NCI-H345 treated with DMSO at 0.1 percent for 48 hours (cell line): ENCODE measurements at regions not wholly inside any gene's neighbourhood (a gene's known extent, or its start where the extent isn't known, plus 50 kb on each side); places are given as distances from the start of the nearest gene placed in this dataset.

Source experiments
- DNase-seq: peaks from one replicate; lab custom pipeline; 2025; ENCODE audit not compliant: unreplicated experiment; lab: John Stamatoyannopoulos, UW

DNA sequence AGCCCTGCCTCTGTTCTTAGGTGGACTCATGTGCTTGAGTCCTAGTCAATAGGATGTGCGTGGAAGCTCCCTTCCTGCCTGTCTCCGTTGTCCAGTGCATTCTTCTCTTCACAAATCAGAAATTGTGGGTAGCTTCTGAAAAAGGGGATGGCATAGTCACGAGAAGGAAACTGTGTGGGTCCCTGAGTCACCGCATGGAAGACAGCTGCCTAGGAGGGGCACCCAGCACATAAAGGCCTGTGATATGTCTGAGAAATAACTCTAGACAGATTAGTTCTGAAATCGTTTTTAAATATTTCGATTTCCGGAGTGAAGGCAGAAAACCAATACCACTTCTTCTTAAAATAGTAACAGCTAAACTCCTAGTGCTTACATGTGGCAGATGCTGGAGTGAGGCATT, 974.4 kb downstream of the BCL11B start:
- DNase-seq: no peak

DNA sequence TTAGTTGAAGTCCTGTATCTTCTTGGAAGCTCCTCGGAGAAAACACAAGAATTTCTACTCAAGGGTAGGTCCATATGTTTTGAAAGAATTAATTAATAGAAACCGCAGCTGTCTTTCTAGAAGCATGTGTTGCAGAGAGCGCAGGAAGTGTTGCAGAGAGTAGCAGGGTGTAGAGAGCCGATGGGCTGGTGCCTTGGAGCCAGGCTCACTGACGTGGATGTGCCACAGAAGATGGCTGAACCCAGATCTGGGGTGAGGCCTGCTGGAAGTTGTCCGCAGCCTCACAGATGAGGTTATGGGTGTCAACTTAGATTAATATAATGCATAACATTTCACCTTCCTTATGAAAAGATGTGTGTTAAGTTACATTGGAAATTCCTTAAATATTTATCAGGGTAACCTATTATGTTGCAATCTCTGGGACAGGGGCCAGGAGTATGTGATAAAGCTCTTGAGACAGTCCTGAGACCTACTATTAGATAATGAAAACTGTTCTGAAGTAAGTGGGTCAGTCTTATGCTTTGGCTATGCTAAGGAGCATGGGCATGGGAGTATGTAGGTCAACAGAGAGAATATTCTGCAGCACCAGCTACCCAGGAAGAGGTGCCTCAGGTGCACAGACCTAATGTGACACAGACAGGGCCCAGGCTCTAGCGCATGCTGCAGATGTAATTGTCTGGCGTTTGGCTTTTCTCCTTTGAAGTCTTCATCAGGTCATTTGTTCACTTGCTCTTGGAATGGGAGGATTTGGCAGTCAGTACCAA, 973.3 kb downstream of the BCL11B start:
- no peak for DNase-seq

DNA sequence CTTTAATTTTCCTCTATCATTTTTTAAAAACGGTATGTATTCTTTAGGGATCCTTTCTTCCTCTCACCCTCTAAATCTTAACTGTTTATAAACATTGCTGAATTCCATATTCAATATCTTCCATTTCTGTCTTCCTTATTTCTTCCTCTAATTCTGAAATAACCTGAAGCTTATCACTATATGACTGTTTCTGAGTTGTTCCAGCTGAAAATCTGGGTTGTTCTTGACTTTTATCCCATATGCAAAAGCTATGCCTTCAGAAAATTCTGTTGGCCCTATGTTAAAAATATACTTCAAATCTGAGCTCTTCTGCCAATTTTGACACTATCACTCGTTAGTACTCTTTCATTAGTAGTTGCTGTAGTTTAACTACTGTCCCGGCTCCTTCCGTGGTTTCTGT, 970.3 kb downstream of the BCL11B start:
- DNase-seq: no peak

DNA sequence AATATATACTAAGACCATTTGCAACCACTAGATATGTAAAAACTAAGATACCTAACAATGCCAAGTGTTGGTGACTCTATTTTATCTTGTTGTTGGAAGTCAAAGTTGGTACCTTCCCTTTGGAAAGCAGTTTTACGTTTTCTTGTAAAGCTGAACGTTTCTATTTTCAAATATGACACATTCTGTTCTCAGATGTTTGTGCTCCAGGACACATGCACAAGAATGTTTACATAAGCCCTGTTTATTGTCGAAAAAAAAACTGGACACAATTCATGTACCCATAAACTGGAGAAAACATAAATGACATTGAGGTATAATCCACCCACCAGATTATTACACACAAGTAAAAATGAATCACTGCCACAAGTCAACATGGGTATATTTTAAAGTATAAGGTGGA, 967.4 kb downstream of the BCL11B start:
- no peak for DNase-seq

DNA sequence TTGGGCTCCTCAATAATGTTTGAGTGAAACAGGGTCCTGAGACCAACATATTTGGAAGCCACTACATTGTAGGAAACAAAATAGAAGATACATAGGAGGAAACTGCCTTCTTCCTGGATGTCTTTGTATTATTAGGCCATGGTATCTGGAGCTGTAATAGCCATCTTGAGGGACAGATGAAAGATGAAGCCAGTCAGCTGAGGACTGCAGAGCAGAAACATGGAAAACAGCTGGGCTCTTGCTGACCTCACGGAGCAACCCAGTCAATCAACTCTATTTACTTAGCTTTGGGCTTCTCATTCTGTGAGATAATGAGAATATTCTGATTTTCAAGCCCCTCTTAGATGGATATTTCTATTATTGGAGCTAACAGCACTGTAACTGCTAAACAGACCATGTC, 962.4 kb downstream of the BCL11B start:
- DNase-seq: no peak

DNA sequence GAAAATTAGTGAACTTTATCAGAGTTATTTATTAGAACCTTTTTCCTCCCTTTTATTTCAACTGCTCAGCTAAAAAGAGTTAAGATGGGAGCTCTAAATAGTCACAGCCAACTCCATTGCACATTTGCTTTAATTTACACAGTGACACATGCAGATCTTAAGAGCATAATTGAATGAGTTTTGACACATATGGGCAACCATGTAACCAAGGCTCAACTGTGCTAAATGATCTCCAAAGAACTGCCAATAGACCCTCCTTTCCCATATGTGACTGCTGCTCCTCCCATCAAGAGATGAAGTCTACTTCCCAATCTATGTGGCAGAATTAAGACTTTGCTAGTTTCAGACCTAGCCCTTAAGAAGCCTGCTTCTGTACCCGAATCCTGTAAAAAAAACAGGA, 960.0 kb downstream of the BCL11B start:
- DNase-seq: no peak

DNA sequence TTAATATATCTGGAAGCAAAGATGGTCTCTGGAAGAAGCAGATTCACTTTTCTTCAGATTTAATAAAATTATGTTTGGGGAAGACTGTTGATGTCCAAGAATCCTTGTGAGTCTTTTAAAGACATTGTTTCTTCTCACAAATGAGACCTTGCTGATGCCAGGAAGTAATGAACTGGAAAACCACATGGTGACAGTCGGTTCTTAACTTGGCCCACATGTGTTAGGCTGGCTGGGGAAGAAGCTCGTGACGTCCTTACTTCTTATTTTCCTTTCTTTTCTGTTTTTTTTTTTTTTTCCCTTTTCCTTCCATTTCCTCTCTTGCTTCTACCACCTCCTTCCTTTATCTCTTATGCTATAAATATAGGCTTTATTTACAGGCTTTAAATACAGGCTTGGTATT, 950.2 kb downstream of the BCL11B start:
- DNase-seq: no peak

DNA sequence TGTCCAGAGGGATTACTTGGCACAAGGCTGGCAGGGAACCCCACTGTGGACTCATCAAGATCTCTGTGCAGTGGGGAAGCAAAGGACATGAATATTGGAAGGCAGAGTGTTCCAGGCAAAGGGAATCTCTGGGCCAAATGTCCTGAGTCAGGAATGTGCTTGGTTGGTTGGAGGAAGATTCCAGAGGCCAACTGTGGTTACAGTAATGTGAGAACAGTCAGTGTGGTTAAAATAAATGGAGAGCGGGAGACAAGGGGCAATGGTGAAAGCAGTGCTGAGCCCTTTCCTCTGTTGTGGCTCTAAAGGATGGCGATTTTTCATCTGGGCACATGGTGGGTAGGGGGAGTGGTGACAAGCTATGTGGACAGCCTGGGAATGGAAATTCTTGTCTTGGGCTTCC, 948.2 kb downstream of the BCL11B start:
- no peak for DNase-seq

DNA sequence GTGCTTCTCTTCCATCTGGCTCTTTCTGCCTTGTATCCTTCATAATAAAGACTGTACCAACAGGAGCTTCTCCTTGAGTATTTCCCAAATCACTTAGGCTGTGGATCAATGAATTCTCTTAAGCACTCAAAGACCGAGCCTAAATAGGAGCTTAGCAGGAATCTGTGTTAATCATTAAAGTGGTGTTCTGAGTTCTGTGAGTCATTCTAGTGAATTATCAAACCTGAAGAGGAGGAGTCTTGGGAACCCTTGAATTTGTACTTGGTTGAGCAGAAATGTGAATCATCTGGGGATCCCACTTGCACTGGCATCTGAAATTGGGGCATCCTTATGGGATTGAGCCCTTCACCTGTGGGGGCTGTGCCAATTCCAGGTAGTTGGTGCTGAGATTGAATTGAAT, 946.2 kb downstream of the BCL11B start:
- no peak for DNase-seq

DNA sequence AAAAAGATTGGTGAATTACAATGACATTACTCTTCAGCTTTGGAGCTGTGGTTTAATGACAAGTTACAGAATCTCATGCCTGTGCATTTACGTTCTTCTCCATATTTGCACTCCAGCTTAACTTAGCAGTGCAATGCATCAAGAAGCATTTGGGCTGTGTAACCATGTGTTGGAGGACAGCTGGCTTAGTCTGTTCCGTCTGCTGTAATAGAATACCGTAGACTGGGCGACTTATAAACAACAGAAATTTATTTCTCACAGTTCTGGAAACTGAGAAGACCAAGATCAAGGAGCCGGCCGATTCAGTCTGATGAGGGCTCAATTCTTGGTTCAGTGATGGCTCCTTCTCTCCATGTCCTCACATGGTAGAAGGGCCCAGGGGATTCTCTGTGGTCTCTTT, 943.5 kb downstream of the BCL11B start:
- DNase-seq: no peak

DNA sequence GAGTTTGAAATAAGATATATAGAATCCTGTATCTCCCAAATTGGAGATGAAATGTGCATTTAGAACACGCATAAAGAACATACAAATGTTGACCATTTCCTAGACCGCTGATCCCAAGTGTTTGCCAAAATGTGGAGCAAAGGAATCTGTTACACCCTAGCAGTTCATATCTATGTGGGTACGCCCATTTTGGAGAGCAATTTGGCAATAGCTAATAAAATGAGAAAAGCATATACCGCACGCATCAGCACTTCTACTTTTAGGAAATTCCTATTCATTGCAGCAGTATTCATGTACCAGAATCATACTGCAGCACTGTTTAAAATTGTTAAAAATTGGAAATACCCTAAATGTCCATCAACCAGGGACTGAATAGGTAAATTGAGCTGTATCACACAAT, 937.8 kb downstream of the BCL11B start:
- no peak for DNase-seq

DNA sequence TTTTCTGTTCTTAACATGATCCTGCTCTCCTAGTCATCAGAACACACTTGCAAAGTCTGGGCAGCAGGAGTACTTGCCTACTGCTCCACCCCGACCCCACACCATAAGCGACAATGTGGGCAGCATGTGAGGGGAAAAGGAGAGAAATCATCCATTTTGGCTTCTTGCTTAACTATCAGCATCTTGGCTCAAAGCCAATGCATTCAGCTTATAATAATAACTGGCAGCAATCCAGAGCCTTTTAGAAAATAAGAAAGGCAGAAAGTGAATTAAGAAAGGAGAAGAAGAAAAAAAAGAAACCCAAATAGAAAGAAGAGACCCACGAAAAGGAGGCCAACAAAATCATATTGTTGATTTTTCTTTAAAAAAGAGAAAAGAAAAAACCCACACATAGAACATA, 930.8 kb downstream of the BCL11B start:
- DNase-seq: no peak

DNA sequence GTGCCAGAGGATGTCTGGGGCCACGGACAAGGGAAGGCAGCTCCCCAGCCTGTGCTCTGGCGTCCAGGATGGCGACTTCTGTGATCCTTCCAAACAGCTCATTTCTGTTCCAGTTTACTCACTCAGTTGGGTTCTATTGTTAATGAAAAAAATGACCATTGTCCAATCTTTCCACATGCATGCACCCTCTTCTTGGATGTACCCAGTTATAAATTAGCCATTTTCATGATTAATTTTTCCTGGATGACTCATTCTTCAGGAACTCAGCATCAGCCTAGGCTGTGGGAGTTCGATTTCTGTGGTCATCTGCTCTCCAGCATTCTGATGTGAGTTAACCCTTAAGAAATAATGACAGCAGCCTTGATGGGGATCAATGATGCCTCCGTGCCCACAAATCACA, 926.8 kb downstream of the BCL11B start:
- DNase-seq: no peak

DNA sequence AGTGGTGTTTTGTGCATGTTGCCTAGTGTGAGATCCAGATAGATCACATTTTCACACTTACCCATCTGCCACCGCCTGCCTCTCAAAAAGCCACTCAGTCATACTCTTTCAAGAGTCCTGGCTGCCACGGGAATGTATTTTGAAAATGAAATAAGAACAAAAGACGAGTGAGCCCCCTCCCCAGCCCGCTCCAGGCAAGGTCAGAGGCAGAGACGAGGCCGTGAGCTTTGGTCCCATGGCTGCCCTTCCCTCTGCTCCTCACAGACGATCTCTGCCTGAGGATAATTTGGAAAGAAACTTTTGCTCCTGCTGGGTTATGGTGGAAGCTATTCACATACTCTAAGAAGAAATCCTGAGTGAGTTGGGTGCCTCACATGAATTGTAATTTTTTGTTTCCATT, 924.3 kb downstream of the BCL11B start:
- no peak for DNase-seq

DNA sequence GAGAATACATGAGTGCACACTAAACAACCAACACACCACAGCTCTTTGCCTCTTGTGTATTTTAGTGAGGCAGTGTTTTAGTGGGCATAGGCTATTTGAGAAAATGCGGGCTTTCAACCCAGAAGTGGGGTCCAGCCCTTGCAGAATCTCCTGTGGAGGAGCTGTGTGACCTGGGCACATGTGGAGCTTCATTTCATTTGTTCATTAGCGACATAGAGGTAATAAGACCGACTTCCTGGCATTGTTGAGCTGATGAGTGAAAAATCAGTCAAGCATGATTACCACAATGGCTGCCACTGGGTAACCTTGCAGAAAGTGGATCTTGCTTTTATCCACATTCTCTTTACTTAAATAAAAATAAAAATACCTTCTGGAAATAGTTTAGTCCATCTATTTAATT, 923.5 kb downstream of the BCL11B start:
- no peak for DNase-seq

DNA sequence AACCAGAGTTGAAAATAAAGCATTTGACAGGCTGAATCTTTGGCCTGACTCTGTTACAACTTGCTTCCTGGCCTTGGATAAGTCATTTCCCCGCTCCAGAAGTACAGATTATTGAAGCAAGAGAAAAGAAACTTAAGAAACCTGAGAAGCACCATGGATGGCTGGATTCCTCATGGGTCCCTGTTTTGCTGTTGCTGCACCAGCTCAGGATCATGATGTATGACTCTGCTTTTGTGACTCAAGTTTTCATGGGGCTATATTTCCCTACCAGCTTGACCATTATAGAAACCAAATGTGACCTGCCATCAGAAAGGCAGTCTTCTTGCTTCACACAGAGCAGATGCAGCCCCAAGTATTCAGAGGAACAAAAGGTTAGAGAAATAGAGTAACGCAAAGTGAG, 921.8 kb downstream of the BCL11B start:
- DNase-seq: no peak

DNA sequence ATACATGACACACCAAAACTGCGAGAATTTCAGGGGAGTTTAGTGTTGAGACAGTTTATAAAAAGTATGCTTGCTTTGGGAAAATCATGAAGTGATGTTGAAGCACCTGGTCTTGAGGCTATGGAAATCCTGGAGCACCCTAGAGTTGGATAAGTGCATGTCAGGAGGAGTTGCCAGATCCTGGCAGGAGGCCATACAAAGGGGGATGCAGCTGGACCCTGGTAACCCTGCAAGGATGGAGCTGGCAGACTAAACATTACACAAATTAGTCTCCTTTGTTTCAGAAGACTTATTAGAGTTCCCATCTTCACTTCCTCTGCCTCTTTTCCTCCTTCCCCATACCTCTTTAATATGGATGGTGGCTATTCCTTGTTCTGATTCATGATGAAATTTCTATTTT, 907.0 kb downstream of the BCL11B start:
- peak; percentile 21 for DNase-seq

DNA sequence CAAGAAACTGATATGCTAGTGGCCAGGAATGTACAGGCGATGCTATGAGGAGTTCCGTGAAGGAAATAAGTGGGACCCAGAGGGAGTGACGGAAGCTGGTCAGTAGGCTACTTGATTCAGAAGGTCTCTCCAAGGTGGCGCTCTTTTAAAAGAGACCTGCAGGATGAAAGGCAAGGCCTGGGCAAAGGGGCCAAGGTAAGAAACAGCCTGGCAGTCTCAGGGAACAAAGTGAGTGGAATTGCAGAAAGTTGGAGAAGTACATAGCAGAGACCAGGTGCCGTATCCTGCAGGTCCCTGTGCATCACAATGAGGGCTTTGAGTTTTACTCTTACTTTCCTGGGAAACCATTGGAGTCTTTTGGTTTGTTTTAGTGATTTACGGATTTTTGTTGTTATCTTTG, 905.6 kb downstream of the BCL11B start:
- no peak for DNase-seq

DNA sequence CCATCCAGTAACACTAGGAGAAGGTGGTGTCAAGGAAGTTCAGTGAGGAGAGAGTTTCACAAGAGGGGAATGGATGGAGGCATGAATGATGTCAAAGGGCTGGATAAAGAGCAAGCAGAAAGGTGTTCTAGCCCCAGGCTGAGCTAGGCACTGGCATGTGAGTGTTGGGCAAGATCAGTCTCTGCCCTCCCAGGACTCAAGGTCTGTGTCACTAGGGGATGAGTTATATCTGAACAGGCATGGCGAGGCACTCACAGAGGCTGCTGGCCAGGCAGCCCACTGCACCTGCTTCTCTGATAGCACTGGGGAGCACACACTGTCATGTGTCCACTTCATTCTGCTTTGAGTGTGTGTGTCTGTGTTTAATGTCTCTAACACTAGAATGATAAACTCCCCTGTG, 903.8 kb downstream of the BCL11B start:
- no peak for DNase-seq

DNA sequence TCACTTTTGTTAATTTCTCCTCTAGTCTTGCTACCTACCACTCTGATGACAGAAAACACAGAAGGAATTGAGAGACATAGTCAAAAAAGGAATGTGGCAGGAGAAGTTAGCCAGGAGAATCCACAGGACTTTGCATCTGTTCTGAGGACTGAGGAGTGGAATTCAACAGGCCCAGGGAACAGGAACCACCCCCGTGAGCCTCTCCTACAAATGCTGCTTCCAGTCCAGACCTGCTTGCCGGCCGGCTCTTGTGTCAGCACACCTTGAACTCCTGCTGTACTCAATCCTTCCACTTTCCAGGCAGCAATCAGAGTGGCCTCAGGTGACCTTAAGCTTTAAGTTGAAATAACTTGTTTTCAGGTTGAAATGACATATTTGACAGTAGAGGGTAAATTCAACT, 903.1 kb downstream of the BCL11B start:
- no peak for DNase-seq

DNA sequence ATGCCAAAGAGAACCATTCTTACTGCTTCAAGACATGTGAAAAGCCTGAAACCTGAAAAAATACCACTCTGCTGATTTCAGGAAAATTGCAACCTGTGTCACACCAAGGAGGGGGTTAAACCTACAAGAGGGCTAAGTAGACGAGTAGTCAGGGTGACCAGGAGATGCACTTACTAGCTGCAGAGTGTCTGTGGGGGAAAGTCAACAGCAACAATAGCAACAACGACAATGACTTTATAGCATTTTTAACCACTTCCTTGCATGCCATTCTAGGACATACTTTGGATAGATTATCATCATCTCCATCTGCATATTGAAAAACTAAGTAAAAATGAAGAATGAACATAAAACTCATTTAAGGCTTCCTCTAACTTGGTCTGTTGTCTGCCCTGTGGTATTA, 902.7 kb downstream of the BCL11B start:
- no peak for DNase-seq

DNA sequence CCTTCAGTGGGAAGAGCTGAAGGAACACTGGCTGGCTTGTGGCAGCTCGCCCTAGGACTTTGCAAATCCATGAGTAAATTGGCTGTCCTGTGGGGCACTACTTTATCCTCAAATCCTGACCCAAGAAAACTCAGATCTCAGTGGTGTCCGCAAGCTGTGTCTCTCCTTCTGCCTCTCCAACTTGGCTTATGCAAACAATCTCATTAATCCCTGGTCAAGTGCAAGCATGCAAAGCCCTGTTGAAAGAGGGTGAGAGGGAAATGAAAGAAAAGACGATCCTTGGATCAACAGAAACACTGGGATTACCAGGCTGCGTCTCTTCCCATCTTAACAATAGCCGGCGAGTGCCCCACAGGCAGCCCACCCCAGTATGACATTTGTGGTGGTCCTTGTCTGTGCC, 901.6 kb downstream of the BCL11B start:
- no peak for DNase-seq

DNA sequence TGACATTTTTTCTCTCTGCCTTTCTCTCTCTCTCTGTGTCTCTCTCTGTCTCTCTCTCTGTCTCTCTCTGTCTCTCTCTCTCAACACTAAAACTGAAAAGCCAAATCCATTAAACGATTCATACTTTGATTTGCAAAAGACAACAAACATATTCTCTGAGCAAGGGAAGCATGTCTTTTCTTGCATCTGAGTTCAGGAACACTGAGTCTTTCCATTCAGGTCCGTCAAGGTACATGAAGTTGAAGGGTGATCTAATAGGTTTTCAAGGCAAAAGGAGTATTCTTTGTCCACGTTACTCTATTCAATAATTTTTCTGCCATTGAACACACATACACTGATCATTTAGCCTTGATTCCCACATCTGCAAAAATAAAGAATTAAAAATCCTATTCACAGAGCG, 900.9 kb downstream of the BCL11B start:
- no peak for DNase-seq

DNA sequence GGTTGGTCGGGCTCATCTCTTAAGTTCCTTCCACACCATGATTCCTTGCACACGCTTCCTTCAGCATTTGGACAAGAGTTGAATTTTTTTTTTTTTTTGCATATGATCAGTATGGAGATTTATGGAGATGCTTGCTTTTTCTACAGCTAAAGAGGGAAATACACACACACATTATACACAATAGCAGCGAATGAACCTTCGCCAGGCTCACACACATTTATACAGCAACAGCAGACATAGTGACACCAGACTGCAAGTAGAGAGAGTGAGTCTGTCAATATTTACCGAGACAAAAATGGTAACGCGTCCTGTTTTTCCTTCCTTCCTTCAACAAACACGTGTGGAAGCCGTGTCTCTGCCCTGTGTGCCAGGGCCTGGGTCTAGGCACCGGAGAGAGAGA, 897.9 kb downstream of the BCL11B start:
- DNase-seq: no peak
